Stimulated activated CD4-positive, alpha-beta T cell treated with anti-CD3 and anti-CD28 coated beads, Interleukin-1b, Interleukin-23, amount 100 ng/mL, for 4 hours (primary cell): ENCODE measurements at regions not wholly inside any gene's neighbourhood (a gene's known extent, or its start where the extent isn't known, plus 50 kb on each side); places are given as distances from the start of the nearest gene placed in this dataset.

ENCODE experiments used
- DNase-seq, 2 donors: peaks; one replicate each; pipeline ENCODE4 v3.0.0-alpha.2; 2020; ENCODE audit warnings: low read depth in 2 of 2

- no peak for DNase-seq
Measured at GRCh38 chr4:117801756-117802155, 232.5 kb upstream of the NDST3 start.

GRCh38 chr4:117811731-117812130, 222.6 kb upstream of the NDST3 start:
- no peak for DNase-seq

- DNase-seq, result no peak
Measured at GRCh38 chr4:117814277-117815246, 219.7 kb upstream of the NDST3 start.

- no peak for DNase-seq
Measured at GRCh38 chr4:117817301-117817700, 217.0 kb upstream of the NDST3 start.

GRCh38 chr4:117821834-117822233, 212.5 kb upstream of the NDST3 start:
- no peak for DNase-seq

GRCh38 chr4:117823388-117823787, 210.9 kb upstream of the NDST3 start:
- DNase-seq, result no peak

- no peak for DNase-seq
Measured at GRCh38 chr4:117825600-117825999, 208.7 kb upstream of the NDST3 start.

GRCh38 chr4:117831060-117831683, 203.1 kb upstream of the NDST3 start:
- DNase-seq, result no peak

GRCh38 chr4:117835566-117835965, 198.7 kb upstream of the NDST3 start:
- no peak for DNase-seq

- no peak for DNase-seq
Measured at GRCh38 chr4:117844594-117844993, 189.7 kb upstream of the NDST3 start.

GRCh38 chr4:117845270-117845669, 189.0 kb upstream of the NDST3 start:
- no peak for DNase-seq

- DNase-seq, result no peak
Measured at GRCh38 chr4:117847849-117848248, 186.4 kb upstream of the NDST3 start.

- DNase-seq, result no peak
Measured at GRCh38 chr4:117868201-117868600, 166.1 kb upstream of the NDST3 start.

- no peak for DNase-seq
Measured at GRCh38 chr4:117873779-117874178, 160.5 kb upstream of the NDST3 start.

GRCh38 chr4:117874216-117874615, 160.1 kb upstream of the NDST3 start:
- DNase-seq, result no peak

- DNase-seq, result no peak
Measured at GRCh38 chr4:117889978-117890377, 144.3 kb upstream of the NDST3 start.

GRCh38 chr4:117893207-117893606, 141.1 kb upstream of the NDST3 start:
- no peak for DNase-seq

- no peak for DNase-seq
Measured at GRCh38 chr4:117898496-117898895, 135.8 kb upstream of the NDST3 start.

- no peak for DNase-seq
Measured at GRCh38 chr4:117900832-117901231, 133.5 kb upstream of the NDST3 start.

GRCh38 chr4:117907646-117908045, 126.6 kb upstream of the NDST3 start:
- no peak for DNase-seq

- no peak for DNase-seq
Measured at GRCh38 chr4:117908306-117909207, 125.7 kb upstream of the NDST3 start.

GRCh38 chr4:117916728-117917127, 117.6 kb upstream of the NDST3 start:
- DNase-seq, result no peak
